GM19035 (cell line): ENCODE measurements at regions not wholly inside any gene's neighbourhood (a gene's known extent, or its start where the extent isn't known, plus 50 kb on each side); places are given as distances from the start of the nearest gene placed in this dataset.
"Not testable (repeated sequence)": the region's sequence is repeated elsewhere in the genome, so short reads cannot be mapped to it uniquely, and the experiment has no call there.

Experiments used
- ATAC-seq: cut with Tn5 transposase; IDR thresholded peaks from one replicate; pipeline ENCODE4 v1.9.1; 2021; ENCODE audit not compliant: unreplicated experiment

- ATAC-seq, result no peak
These were observed 70.0 kb upstream of the NAMPT start for GRCh38 chr7:106354822-106355221.

- ATAC-seq, result no peak
These were observed 69.2 kb upstream of the NAMPT start for GRCh38 chr7:106353944-106354343.

GRCh38 chr7:106348231-106348630, 63.4 kb upstream of the NAMPT start:
- no peak for ATAC-seq

GRCh38 chr7:106347229-106347833, 62.5 kb upstream of the NAMPT start:
- ATAC-seq, result no peak

GRCh38 chr7:106346678-106347217, 62.0 kb upstream of the NAMPT start:
- ATAC-seq, result peak; percentile 96

GRCh38 chr7:106346167-106346677, 61.4 kb upstream of the NAMPT start:
- no peak for ATAC-seq

GRCh38 chr7:106345421-106346166, 60.8 kb upstream of the NAMPT start:
- ATAC-seq, result no peak

GRCh38 chr7:106344861-106345260, 60.1 kb upstream of the NAMPT start:
- no peak for ATAC-seq

GRCh38 chr7:106344211-106344610, 59.4 kb upstream of the NAMPT start:
- no peak for ATAC-seq

- ATAC-seq, result not testable (repeated sequence)
These were observed 57.3 kb upstream of the NAMPT start for GRCh38 chr7:106342049-106342448.

GRCh38 chr7:106340247-106340596, 55.4 kb upstream of the NAMPT start:
- not testable (repeated sequence) for ATAC-seq

GRCh38 chr7:106339513-106340246, 54.9 kb upstream of the NAMPT start:
- ATAC-seq, result no peak

GRCh38 chr7:106337754-106338153, 53.0 kb upstream of the NAMPT start:
- ATAC-seq, result no peak

GRCh38 chr7:106335814-106336213, 51.0 kb upstream of the NAMPT start:
- ATAC-seq, result no peak
